Pancreas (tissue), 10 donors: ENCODE measurements at regions not wholly inside any gene's neighbourhood (a gene's known extent, or its start where the extent isn't known, plus 50 kb on each side); places are given as distances from the start of the nearest gene placed in this dataset.

Experiments
- ATAC-seq, 4 donors: fragments of 200-7000 bp; cut with Tn5 transposase; one replicate each; pipeline versions ENCODE4 v1.8.0 to v1.9.1; 2020; ENCODE audit warnings: mild to moderate bottlenecking in 4 of 4, moderate library complexity in 4 of 4
- DNase-seq, 6 donors: peaks; one replicate each; pipeline ENCODE4 v3.0.0-alpha.2; 2020
- FAIRE-seq: peaks from 2 replicates; lab custom pipeline; 2012; peaks lifted over from hg19 to GRCh38; lab: Jason Lieb, UNC
- H3K27ac ChIP-seq, 4 donors: fragments of 200-600 bp; sonication (generic); 1 replicate in 3 of 4; 2 replicates in 1 of 4; pipeline versions ENCODE4 v1.5.0 to v1.8.0; 2020
- H3K27me3 ChIP-seq, 4 donors: fragments of 200-600 bp; one replicate each; pipeline ENCODE4 v1.8.0; 2021
- H3K36me3 ChIP-seq, 3 donors: fragments of 200-600 bp; sonication (generic) in 1 of 3; one replicate each; pipeline versions ENCODE4 v1.5.0 to v1.8.0; 2020 to 2021
- H3K4me1 ChIP-seq, 3 donors: fragments of 200-600 bp; one replicate each; pipeline ENCODE4 v1.8.0; 2021
- H3K4me3 ChIP-seq, 4 donors: fragments of 200-600 bp; sonication (generic) in 2 of 4; one replicate each; pipeline versions ENCODE4 v1.5.0 to v1.8.0; 2020 to 2021
- H3K9me3 ChIP-seq, 4 donors: fragments of 200-600 bp; one replicate each; pipeline ENCODE4 v1.8.0; 2021
- CTCF ChIP-seq, 4 donors: fragments of 200-600 bp; sonication (generic) in 3 of 4; IDR thresholded peaks; one replicate each; pipeline versions ENCODE4 v1.5.0 to v1.8.0; 2021; ENCODE audit warnings: antibody characterized with exemption in 4 of 4
- WGBS, 2 donors: extraction: QIAGEN DNeasy Blood & Tissue Kit; methylation state at CpG; one replicate each; pipeline ENCODE4 v1.1.7; 2013; 5-methylcytosine and 5-hydroxymethylcytosine counted together
- intact Hi-C, 3 donors: fragments of 100-400 bp; cut with DNase I; formaldehyde crosslinking; loops; one replicate each; pipeline versions ENCODE4 v1.11.1 to v1.14.2; 2022
- donor health status: healthy with polysubstance abuse.
- donor health status: DM: no; HTN: no; CAD: no; lungs with moderate emphysema.
- donor health status: DM: no; HTN: no; CAD: no.
- donor health status: control.
- donor health status: control.
- donor health status: Bipolar disorder and iron deficiency.
- donor health status: DM: yes; HTN: yes; CAD: no.
- donor health status: DM: no; HTN: no; CAD: no.
- donor health status: DM: no; HTN: no; CAD: no.
- donor health status: DM: yes; HTN: yes; CAD: no.

- Histone ChIP-seq H3K36me3 (no peaks in the 10 kb centered on the region), H3K4me1 (no peaks in the 10 kb centered on the region), H3K27me3 (peaks cover 0 to 13% (median 3%) of the 10 kb centered on the region in 4 donors), H3K9me3 (no peaks in the 10 kb centered on the region), H3K27ac (no peak overlapping the region), H3K4me3 (no peak overlapping the region)
- WGBS, 2 donors = 47 to 62% methylated on average over 6 of the region's 6 CpGs
- FAIRE-seq = no peak
- DNase-seq = no peak
- TF ChIP-seq CTCF (IDR thresholded peaks at IDR 0.05) = no peak
- intact Hi-C loops = no loop called here
- ATAC-seq = no peak
Measured at GRCh38 chr13:78784014-78784750, 125.2 kb upstream of the OBI1 start.

- Histone ChIP-seq H3K4me1 (no peaks in the 10 kb centered on the region), H3K9me3 (no peaks in the 10 kb centered on the region), H3K27me3 (peaks cover 0 to 21% (median 3%) of the 10 kb centered on the region in 4 donors), H3K36me3 (no peaks in the 10 kb centered on the region), H3K27ac (no peak overlapping the region), H3K4me3 (no peak overlapping the region)
- no peak for TF ChIP-seq CTCF (IDR thresholded peaks at IDR 0.05)
- FAIRE-seq = no peak
- WGBS, 2 donors = 25 to 35% methylated on average over 3 of the region's 3 CpGs
- intact Hi-C loops = no loop called here
- no peak for ATAC-seq
- DNase-seq = no peak
Measured at GRCh38 chr13:78780708-78781107, 121.8 kb upstream of the OBI1 start.

- intact Hi-C loops = no loop called here
- ATAC-seq = no peak
- no peak for FAIRE-seq
- no peak for DNase-seq
- no peak overlapping the region for H3K27ac ChIP-seq
- H3K36me3 ChIP-seq = no peaks in the 10 kb centered on the region
- H3K9me3 ChIP-seq = no peaks in the 10 kb centered on the region
- peaks cover 0 to 22% (median 3%) of the 10 kb centered on the region in 4 donors for H3K27me3 ChIP-seq
- WGBS, 2 donors = 56 to 60% methylated on average over 3 of the region's 3 CpGs
- H3K4me3 ChIP-seq = no peak overlapping the region
- H3K4me1 ChIP-seq = no peaks in the 10 kb centered on the region
- no peak for TF ChIP-seq CTCF (IDR thresholded peaks at IDR 0.05)
Measured at GRCh38 chr13:78779608-78780007, 120.7 kb upstream of the OBI1 start.

- WGBS, 2 donors = 43 to 46% methylated on average over 6 of the region's 6 CpGs
- Histone ChIP-seq H3K4me1 (no peaks in the 10 kb centered on the region), H3K27ac (no peak overlapping the region), H3K36me3 (no peaks in the 10 kb centered on the region), H3K9me3 (no peaks in the 10 kb centered on the region), H3K4me3 (no peak overlapping the region), H3K27me3 (peaks cover 0 to 22% (median under 1%) of the 10 kb centered on the region in 4 donors)
- ATAC-seq (no peak), FAIRE-seq (no peak), DNase-seq (no peak)
- intact Hi-C loops = no loop called here
- TF ChIP-seq CTCF (IDR thresholded peaks at IDR 0.05) = no peak
Measured at GRCh38 chr13:78777976-78778375, 119.0 kb upstream of the OBI1 start.

- H3K4me3 ChIP-seq = no peak overlapping the region
- no peak for TF ChIP-seq CTCF (IDR thresholded peaks at IDR 0.05)
- H3K4me1 ChIP-seq = no peaks in the 10 kb centered on the region
- no peak overlapping the region for H3K27ac ChIP-seq
- H3K9me3 ChIP-seq = no peaks in the 10 kb centered on the region
- DNase-seq = no peak
- FAIRE-seq = no peak
- WGBS, 2 donors = 41 to 44% methylated on average over 4 of the region's 4 CpGs
- ATAC-seq = no peak
- peaks cover 0 to 19% (median 0%) of the 10 kb centered on the region in 4 donors for H3K27me3 ChIP-seq
- no peaks in the 10 kb centered on the region for H3K36me3 ChIP-seq
- intact Hi-C loops = no loop called here
Measured at GRCh38 chr13:78777396-78777795, 118.4 kb upstream of the OBI1 start.
